Mesenchymal stem cell (in vitro differentiated cells and primary cell): ENCODE measurements at regions not wholly inside any gene's neighbourhood (a gene's known extent, or its start where the extent isn't known, plus 50 kb on each side); places are given as distances from the start of the nearest gene placed in this dataset.

Experiments
- DNase-seq: peaks from one replicate; pipeline ENCODE4 v3.0.0-alpha.2; 2013
- H2AFZ ChIP-seq: one replicate; pipeline ENCODE4 v1.6.1; 2013; ENCODE audit warnings: low read depth, mild to moderate bottlenecking, control low read depth, inconsistent platforms, low read length, moderate library complexity
- H2AK5ac ChIP-seq: 2 replicates; pipeline ENCODE4 v1.6.1; 2013; ENCODE audit warnings: low read length, moderate library complexity, mild to moderate bottlenecking, inconsistent platforms; ENCODE audit not compliant: severe bottlenecking
- H2BK120ac ChIP-seq: one replicate; pipeline ENCODE4 v1.6.1; 2013; ENCODE audit warnings: low read depth, mild to moderate bottlenecking, inconsistent platforms, low read length, moderate library complexity
- H2BK12ac ChIP-seq, 2 experiments: one replicate each; pipeline ENCODE4 v1.6.1; 2013; ENCODE audit warnings: inconsistent platforms in 2 of 2, low read length in 2 of 2, mild to moderate bottlenecking in 2 of 2, moderate library complexity in 2 of 2, control low read depth in 1 of 2
- H2BK15ac ChIP-seq: one replicate; pipeline ENCODE4 v1.6.1; 2013; ENCODE audit warnings: mild to moderate bottlenecking, low read depth, inconsistent platforms; ENCODE audit not compliant: poor library complexity, severe bottlenecking
- H2BK5ac ChIP-seq: 2 replicates; pipeline ENCODE4 v1.6.1; 2013; ENCODE audit warnings: low read depth, mild to moderate bottlenecking, low read length, control low read depth, inconsistent platforms; ENCODE audit not compliant: poor library complexity, severe bottlenecking
- H3K14ac ChIP-seq, 2 experiments: one replicate each; pipeline ENCODE4 v1.6.1; 2013; ENCODE audit warnings: inconsistent platforms in 2 of 2, low read length in 2 of 2, control low read depth in 1 of 2, mild to moderate bottlenecking in 1 of 2, moderate library complexity in 1 of 2
- H3K18ac ChIP-seq, 2 experiments: one replicate each; pipeline ENCODE4 v1.6.1; 2013; ENCODE audit warnings: inconsistent platforms in 2 of 2, low read length in 2 of 2, control low read depth in 1 of 2, low read depth in 1 of 2, mild to moderate bottlenecking in 1 of 2
- H3K23ac ChIP-seq, 2 experiments: one replicate each; pipeline ENCODE4 v1.6.1; 2013; ENCODE audit warnings: inconsistent platforms in 2 of 2, low read length in 2 of 2, mild to moderate bottlenecking in 2 of 2, moderate library complexity in 2 of 2, control low read depth in 1 of 2
- H3K27ac ChIP-seq: 2 replicates; pipeline ENCODE4 v1.5.1; 2013; ENCODE audit warnings: mild to moderate bottlenecking, moderate library complexity, low read length, control low read depth, inconsistent platforms; ENCODE audit not compliant: poor library complexity, severe bottlenecking
- H3K27me3 ChIP-seq, 2 experiments: 2 replicates each; pipeline versions ENCODE4 v1.6.1 to v1.7.0; 2013; ENCODE audit warnings: low read length in 2 of 2, mild to moderate bottlenecking in 2 of 2, moderate library complexity in 2 of 2, control low read depth in 1 of 2, inconsistent platforms in 1 of 2; ENCODE audit not compliant: control insufficient read depth in 1 of 2, insufficient read depth in 1 of 2
- H3K36me3 ChIP-seq, 2 experiments: 2 replicates each; pipeline versions ENCODE4 v1.6.1 to v1.7.0; 2013; ENCODE audit warnings: low read length in 2 of 2, control low read depth in 1 of 2, inconsistent platforms in 1 of 2, low read depth in 1 of 2, mild to moderate bottlenecking in 1 of 2; ENCODE audit not compliant: insufficient read depth in 2 of 2, control insufficient read depth in 1 of 2
- H3K4ac ChIP-seq, 2 experiments: one replicate each; pipeline ENCODE4 v1.6.1; 2013; ENCODE audit warnings: inconsistent platforms in 2 of 2, low read length in 2 of 2, mild to moderate bottlenecking in 2 of 2, moderate library complexity in 2 of 2, control low read depth in 1 of 2, low read depth in 1 of 2
- H3K4me1 ChIP-seq: 2 replicates; pipeline ENCODE4 v1.6.1; 2013; ENCODE audit warnings: low read depth, low read length, control low read depth; ENCODE audit not compliant: control insufficient read depth, insufficient read depth
- H3K4me2 ChIP-seq: 2 replicates; pipeline ENCODE4 v1.6.1; 2013; ENCODE audit warnings: low read length, mild to moderate bottlenecking, inconsistent platforms; ENCODE audit not compliant: poor library complexity, severe bottlenecking
- H3K4me3 ChIP-seq, 2 experiments: 2 replicates each; pipeline versions ENCODE4 v1.5.1 to v1.7.0; 2013; ENCODE audit warnings: low read length in 2 of 2, mild to moderate bottlenecking in 2 of 2, control low read depth in 1 of 2, low read depth in 1 of 2; ENCODE audit not compliant: insufficient read depth in 1 of 2
- H3K79me1 ChIP-seq: replicated peaks from 2 replicates; pipeline ENCODE4 v1.6.1; 2013; ENCODE audit warnings: mild to moderate bottlenecking, control low read depth, low read length, inconsistent platforms; ENCODE audit not compliant: poor library complexity, severe bottlenecking
- H3K9ac ChIP-seq: 2 replicates; pipeline ENCODE4 v1.7.0; 2013; ENCODE audit warnings: mild to moderate bottlenecking, low read length, moderate library complexity
- H3K9me3 ChIP-seq: 2 replicates; pipeline ENCODE4 v1.7.0; 2013; ENCODE audit warnings: mild to moderate bottlenecking, low read length; ENCODE audit not compliant: control insufficient read depth
- H4K8ac ChIP-seq: one replicate; pipeline ENCODE4 v1.6.1; 2013; ENCODE audit warnings: inconsistent platforms, mild to moderate bottlenecking, low read length, moderate library complexity
- H4K91ac ChIP-seq: one replicate; pipeline ENCODE4 v1.6.1; 2013; ENCODE audit warnings: mild to moderate bottlenecking, low read length, inconsistent platforms
- WGBS: methylation state at CpG from one replicate; pipeline ENCODE4 v1.1.7; 2013; ENCODE audit warnings: mixed read lengths; 5-methylcytosine and 5-hydroxymethylcytosine counted together

DNA sequence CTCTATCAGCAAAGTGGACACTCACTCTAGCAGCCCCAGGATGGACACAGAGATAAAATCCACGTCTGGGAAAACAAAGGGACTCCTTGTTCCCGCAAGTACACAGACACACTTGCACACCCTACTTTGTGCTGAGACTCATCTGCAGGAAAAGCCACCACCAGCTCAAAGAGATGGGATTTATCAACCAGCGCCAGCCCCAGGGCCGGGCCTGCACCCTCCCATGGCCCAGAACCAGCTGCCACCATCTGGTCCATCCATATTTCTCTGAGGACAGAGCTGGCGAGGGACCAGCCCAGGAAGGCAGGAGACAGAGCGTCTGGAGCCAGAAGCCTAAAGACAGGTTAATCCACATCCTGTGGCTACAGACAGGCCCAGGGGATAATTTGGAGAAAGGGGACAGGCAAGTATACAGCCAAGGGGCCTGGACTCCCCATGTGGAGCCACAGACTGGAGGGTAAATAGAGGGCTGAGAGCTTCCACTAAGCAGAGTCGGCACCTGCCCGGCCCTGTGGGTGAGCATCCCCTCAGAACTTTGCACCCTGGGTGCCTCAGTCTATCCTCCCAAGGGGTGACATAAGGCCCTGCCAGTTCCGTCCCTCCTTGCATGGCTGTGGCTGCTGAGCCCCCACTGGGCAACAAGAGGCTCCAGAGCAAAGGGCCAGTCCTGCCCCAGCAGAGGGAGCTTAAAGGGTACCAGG lies 233.9 kb downstream of the PTPRU start:
- Histone ChIP-seq H3K4me3 (no peak overlapping the region), H3K79me1 (no peaks in the 10 kb centered on the region), H3K4me2 (no peak overlapping the region), H3K4me1 (peaks cover 14% of the 10 kb centered on the region), H3K9me3 (peaks cover 3% of the 10 kb centered on the region), H2AFZ (no peak overlapping the region), H4K8ac (no peak overlapping the region), H3K18ac (no peak overlapping the region), H3K14ac (no peak overlapping the region), H2BK12ac (no peak overlapping the region), H3K27ac (no peak overlapping the region), H2BK120ac (no peak overlapping the region), H3K23ac (no peak overlapping the region), H4K91ac (no peak overlapping the region), H3K27me3 (peaks cover 27 to 35% of the 10 kb centered on the region in 2 experiments), H3K4ac (no peak overlapping the region), H2AK5ac (no peak overlapping the region), H2BK5ac (no peak overlapping the region), H3K36me3 (no peaks in the 10 kb centered on the region), H2BK15ac (no peak overlapping the region), H3K9ac (no peak overlapping the region)
- WGBS: 69% methylated on average over 9 of the region's 9 CpGs
- DNase-seq: no peak

DNA sequence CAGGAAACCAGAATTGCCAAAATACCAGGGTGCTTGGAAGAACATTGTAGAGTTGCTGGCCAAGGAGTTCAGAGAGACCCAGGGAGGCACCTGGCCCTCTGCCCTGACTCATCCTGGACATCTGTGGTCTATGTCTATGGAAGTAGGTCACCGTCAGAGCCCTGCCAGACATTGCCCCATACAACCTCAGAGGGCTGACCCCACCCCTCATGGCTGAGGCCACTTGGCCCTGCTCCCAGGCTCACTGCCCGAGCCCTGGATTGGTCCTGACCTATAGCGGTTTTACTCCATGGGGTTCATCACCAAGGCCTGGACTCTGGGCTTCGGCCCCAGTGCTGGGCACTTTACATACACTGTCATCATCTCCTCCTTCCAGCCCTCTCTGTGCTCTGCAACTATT lies 233.1 kb downstream of the PTPRU start:
- Histone ChIP-seq H3K27me3 (peaks cover 25 to 27% of the 10 kb centered on the region in 2 experiments), H3K4me3 (no peak overlapping the region), H4K91ac (no peak overlapping the region), H3K9me3 (peaks cover 10% of the 10 kb centered on the region), H3K23ac (no peak overlapping the region), H3K4me2 (no peak overlapping the region), H2BK15ac (no peak overlapping the region), H3K18ac (no peak overlapping the region), H4K8ac (no peak overlapping the region), H3K79me1 (no peaks in the 10 kb centered on the region), H2BK120ac (no peak overlapping the region), H2BK5ac (no peak overlapping the region), H3K14ac (no peak overlapping the region), H3K4ac (no peak overlapping the region), H2BK12ac (no peak overlapping the region), H2AK5ac (no peak overlapping the region), H3K4me1 (peaks cover 14% of the 10 kb centered on the region), H3K36me3 (no peaks in the 10 kb centered on the region), H3K27ac (no peak overlapping the region), H2AFZ (no peak overlapping the region), H3K9ac (no peak overlapping the region)
- 57% methylated on average over 4 of the region's 4 CpGs for WGBS
- DNase-seq: no peak

DNA sequence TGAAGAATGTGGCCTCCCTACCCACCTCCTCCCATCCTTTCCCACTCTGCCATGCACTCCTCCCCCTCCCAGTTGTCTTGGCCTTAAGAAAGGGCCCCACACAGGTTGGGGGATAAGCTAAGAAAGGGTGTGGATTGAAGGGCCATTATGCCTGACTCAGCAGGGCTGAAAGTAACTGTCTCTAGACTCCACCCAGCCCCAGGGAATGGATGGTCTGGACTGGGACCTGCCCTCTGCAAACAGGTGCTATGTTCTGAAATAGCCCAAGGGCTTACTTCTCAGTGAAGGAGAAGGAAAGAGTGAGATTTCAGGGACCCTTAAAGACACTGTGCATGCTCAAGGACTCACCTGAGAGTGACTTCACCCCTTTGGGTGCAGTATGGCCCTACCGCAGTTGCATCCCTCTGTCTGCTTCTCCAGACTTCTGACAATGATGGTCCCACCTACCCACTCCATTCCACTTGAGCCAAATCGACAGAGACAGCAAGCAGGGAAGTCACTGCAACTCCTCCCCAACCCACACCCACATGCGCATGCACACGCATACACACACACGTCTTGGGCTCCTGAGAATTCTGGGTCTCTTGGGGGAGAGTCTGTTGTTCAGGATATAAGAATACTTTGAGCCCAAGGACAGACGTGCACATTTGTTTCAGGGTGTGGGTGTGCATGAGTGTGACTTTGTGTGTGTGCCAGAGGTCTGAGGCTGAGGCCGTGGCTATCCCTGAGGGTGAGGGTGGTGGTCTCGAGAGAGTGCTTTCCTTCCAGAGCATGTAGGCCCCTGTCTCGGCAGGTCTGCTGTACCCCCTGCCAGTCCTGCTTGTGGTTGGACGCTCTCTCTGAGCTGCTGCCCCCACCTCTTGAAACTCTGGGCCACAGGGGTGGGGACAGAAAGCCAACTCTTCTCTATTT lies 231.9 kb downstream of the PTPRU start:
- peaks cover 13 to 21% of the 10 kb centered on the region in 2 experiments for H3K27me3 ChIP-seq
- H2BK5ac ChIP-seq: no peak overlapping the region
- no peak overlapping the region for H4K91ac ChIP-seq
- H3K79me1 ChIP-seq: no peaks in the 10 kb centered on the region
- no peak overlapping the region for H3K4me2 ChIP-seq
- no peak overlapping the region for H3K18ac ChIP-seq
- peaks cover 11% of the 10 kb centered on the region for H3K9me3 ChIP-seq
- no peak overlapping the region for H4K8ac ChIP-seq
- no peak overlapping the region for H3K27ac ChIP-seq
- H3K23ac ChIP-seq: no peak overlapping the region
- no peak overlapping the region for H2AK5ac ChIP-seq
- no peak for DNase-seq
- H3K9ac ChIP-seq: no peak overlapping the region
- no peak overlapping the region for H2BK12ac ChIP-seq
- H3K36me3 ChIP-seq: no peaks in the 10 kb centered on the region
- H3K4ac ChIP-seq: no peak overlapping the region
- no peak overlapping the region for H2BK15ac ChIP-seq
- no peak overlapping the region for H3K4me3 ChIP-seq
- no peak overlapping the region for H2BK120ac ChIP-seq
- no peak overlapping the region for H3K14ac ChIP-seq
- peaks cover 14% of the 10 kb centered on the region for H3K4me1 ChIP-seq
- WGBS: 63% methylated on average over 9 of the region's 10 CpGs
- H2AFZ ChIP-seq: no peak overlapping the region

DNA sequence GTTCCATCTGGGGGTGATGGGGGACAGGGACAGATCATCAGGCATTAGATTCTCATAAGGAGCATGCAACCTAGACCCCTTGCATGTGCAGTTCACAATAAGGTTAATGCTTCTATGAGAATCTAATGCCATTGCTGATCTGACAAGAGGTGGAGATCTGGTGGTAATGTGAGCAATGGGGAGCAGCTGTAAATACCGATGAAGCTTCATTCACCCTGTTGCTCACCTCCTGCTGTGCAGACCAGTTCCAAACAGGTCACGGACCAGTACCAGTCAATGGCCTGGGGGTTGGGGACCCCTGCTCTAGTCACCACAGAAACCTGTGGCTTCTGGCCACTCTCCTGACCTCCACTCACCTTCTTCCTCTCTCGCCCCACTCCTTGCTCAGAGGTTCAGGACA lies 229.9 kb downstream of the PTPRU start:
- Histone ChIP-seq H3K4me2 (no peak overlapping the region), H3K79me1 (no peaks in the 10 kb centered on the region), H3K4me3 (no peak overlapping the region), H3K18ac (no peak overlapping the region), H4K91ac (no peak overlapping the region), H3K23ac (no peak overlapping the region), H2AFZ (no peak overlapping the region), H3K14ac (no peak overlapping the region), H3K4me1 (peaks cover 5% of the 10 kb centered on the region), H3K9me3 (peaks cover 11% of the 10 kb centered on the region), H2AK5ac (no peak overlapping the region), H4K8ac (no peak overlapping the region), H2BK15ac (no peak overlapping the region), H3K27ac (no peak overlapping the region), H3K4ac (no peak overlapping the region), H3K9ac (no peak overlapping the region), H2BK12ac (no peak overlapping the region), H3K27me3 (peaks cover 20% of the 10 kb centered on the region in 2 experiments), H2BK120ac (no peak overlapping the region), H3K36me3 (no peaks in the 10 kb centered on the region), H2BK5ac (no peak overlapping the region)
- WGBS: 58% methylated on average over 3 of the region's 3 CpGs
- no peak for DNase-seq
